GM12878 (cell line): ENCODE measurements at regions not wholly inside any gene's neighbourhood (a gene's known extent, or its start where the extent isn't known, plus 50 kb on each side); places are given as distances from the start of the nearest gene placed in this dataset.

Source experiments
- ATAC-seq: fragments of 200-7000 bp; cut with Tn5 transposase; 3 replicates; pipeline ENCODE4 v1.9.1; 2020; ENCODE audit warnings: mild to moderate bottlenecking, moderate library complexity
- BruUV-seq: library from RNA; stranded (reverse); fragments of 400-500 nt; replicated peaks from 2 replicates; lab custom pipeline; 2021; lab: Mats Ljungman, UMichigan
- CTCF ChIA-PET: fragments of 300-600 bp; sonication (Branson Sonifier 250); formaldehyde crosslinking; extraction: SDS; loops from one replicate; lab custom pipeline; 2021; ENCODE audit warnings: inconsistent platforms; lab: Yijun Ruan, JAX
- POLR2A ChIA-PET: fragments of 350-600 bp; formaldehyde crosslinking; extraction: SDS; loops from one replicate; lab custom pipeline; 2021; ENCODE audit warnings: inconsistent platforms; lab: Charles Lee
- RAD21 ChIA-PET: fragments of 300-600 bp; sonication (Branson Sonifier 250); formaldehyde crosslinking; loops from one replicate; lab custom pipeline; 2023; ENCODE audit warnings: antibody characterized with exemption; ENCODE audit not compliant: unreplicated experiment; lab: Charles Lee
- SMC1A ChIA-PET: fragments of 300-600 bp; sonication (Branson Sonifier 250); formaldehyde crosslinking; loops from one replicate; lab custom pipeline; 2023; ENCODE audit not compliant: unreplicated experiment, uncharacterized antibody; lab: Charles Lee
- DNase-seq: peaks from one replicate; pipeline ENCODE4 v3.0.0-alpha.2; 2011; ENCODE audit warnings: low read depth, low spot score
- FAIRE-seq: peaks from 3 replicates; lab custom pipeline; 2011; peaks lifted over from hg19 to GRCh38; lab: Jason Lieb, UNC
- H2AFZ ChIP-seq: 2 replicates; pipeline ENCODE4 v1.6.0; 2011; ENCODE audit warnings: low read depth, low read length, control low read depth; ENCODE audit not compliant: control insufficient read depth
- H3K27ac ChIP-seq: 2 replicates; pipeline ENCODE4 v1.5.1; 2011; ENCODE audit warnings: control low read depth; ENCODE audit not compliant: control insufficient read depth, insufficient read depth
- H3K27me3 ChIP-seq, 2 experiments: replicated peaks in 1 of 2; 2 replicates each; pipeline versions ENCODE4 v1.6.0 to v1.6.1; 2011; ENCODE audit warnings: low read length in 1 of 2; ENCODE audit not compliant: control insufficient read depth in 2 of 2, insufficient read depth in 2 of 2
- H3K36me3 ChIP-seq, 2 experiments: 2 replicates each; pipeline ENCODE4 v1.5.1; 2011; ENCODE audit warnings: low read length in 1 of 2; ENCODE audit not compliant: control insufficient read depth in 2 of 2, insufficient read depth in 2 of 2
- H3K4me1 ChIP-seq: 2 replicates; pipeline ENCODE4 v1.6.1; 2011; ENCODE audit warnings: mild to moderate bottlenecking, low read length, moderate library complexity, mixed read lengths; ENCODE audit not compliant: control insufficient read depth, insufficient read depth
- H3K4me2 ChIP-seq: 2 replicates; pipeline ENCODE4 v1.6.0; 2011; ENCODE audit warnings: control low read depth; ENCODE audit not compliant: control insufficient read depth, insufficient read depth
- H3K4me3 ChIP-seq: fragments of 200-600 bp; sonication (generic); 2 replicates; pipeline ENCODE4 v1.5.1; 2016
- H3K79me2 ChIP-seq: 2 replicates; pipeline ENCODE4 v1.6.0; 2011; ENCODE audit warnings: low read length; ENCODE audit not compliant: control insufficient read depth, insufficient read depth
- H3K9ac ChIP-seq: 2 replicates; pipeline ENCODE4 v1.8.0; 2011; ENCODE audit warnings: low read length, control low read depth, mixed read lengths; ENCODE audit not compliant: control insufficient read depth, insufficient read depth
- H3K9me3 ChIP-seq: replicated peaks from 3 replicates; pipeline ENCODE4 v1.5.1; 2011; ENCODE audit warnings: mild to moderate bottlenecking, low read length; ENCODE audit not compliant: control insufficient read depth, insufficient read depth
- H4K20me1 ChIP-seq: 2 replicates; pipeline ENCODE4 v1.6.0; 2011; ENCODE audit not compliant: control insufficient read depth, insufficient read depth
- ASH2L ChIP-seq: fragments of 300-600, 200-600 bp; sonication (generic); IDR thresholded peaks from 2 replicates; pipeline ENCODE4 v1.6.1; 2017; ENCODE audit warnings: low read depth, mild to moderate bottlenecking, borderline replicate concordance
- CBX3 ChIP-seq: fragments of 200-600 bp; sonication (generic); IDR thresholded peaks from 2 replicates; pipeline ENCODE4 v1.6.1; 2016; ENCODE audit warnings: low read depth, borderline replicate concordance
- CREB1 ChIP-seq: IDR thresholded peaks from 2 replicates; pipeline ENCODE4 v1.6.1; 2012; ENCODE audit warnings: low read depth, mild to moderate bottlenecking, inconsistent platforms
- HDAC6 ChIP-seq: fragments of 200-600 bp; sonication (generic); IDR thresholded peaks from one replicate; pipeline ENCODE4 v1.8.0; 2017; ENCODE audit warnings: antibody characterized with exemption; ENCODE audit not compliant: unreplicated experiment
- KAT2A ChIP-seq: conservative IDR thresholded peaks from 2 replicates; pipeline ENCODE4 v1.6.1; 2011; ENCODE audit warnings: low read depth, low read length; ENCODE audit not compliant: control insufficient read depth
- NFYB ChIP-seq: IDR thresholded peaks from 2 replicates; pipeline ENCODE4 v1.6.1; 2011; ENCODE audit warnings: low read depth, mild to moderate bottlenecking, low read length, improper control_type of control experiment, moderate library complexity; ENCODE audit not compliant: insufficient read depth
- NR2C2 ChIP-seq: IDR thresholded peaks from 2 replicates; pipeline ENCODE4 v1.6.1; 2011; ENCODE audit warnings: borderline replicate concordance, low read depth; ENCODE audit not compliant: control insufficient read depth, insufficient read length
- RBBP5 ChIP-seq: fragments of 200-600 bp; sonication (generic); conservative IDR thresholded peaks from 2 replicates; pipeline ENCODE4 v1.6.1; 2016
- SIX5 ChIP-seq: IDR thresholded peaks from 2 replicates; pipeline ENCODE4 v1.6.1; 2011; ENCODE audit warnings: mild to moderate bottlenecking, low read depth, low read length, moderate library complexity; ENCODE audit not compliant: severe bottlenecking
- SREBF2 ChIP-seq: IDR thresholded peaks from 2 replicates; pipeline ENCODE4 v1.6.1; 2012; ENCODE audit warnings: mild to moderate bottlenecking, low read length
- SUZ12 ChIP-seq: fragments of 200-600 bp; sonication (generic); IDR thresholded peaks from one replicate; pipeline ENCODE4 v1.6.1; 2018; ENCODE audit warnings: antibody characterized with exemption, mild to moderate bottlenecking; ENCODE audit not compliant: unreplicated experiment
- TCF12 ChIP-seq: IDR thresholded peaks from 2 replicates; pipeline ENCODE4 v1.6.1; 2011; ENCODE audit warnings: low read depth, mild to moderate bottlenecking, low read length
- TCF7 ChIP-seq: IDR thresholded peaks from 2 replicates; pipeline ENCODE4 v1.6.1; 2014; ENCODE audit warnings: antibody characterized with exemption, borderline replicate concordance
- ZNF274 ChIP-seq: IDR thresholded peaks from one replicate; pipeline ENCODE4 v1.8.0; 2011; ENCODE audit not compliant: insufficient read length, insufficient read depth
- ZNF687 ChIP-seq: fragments of 450-650 bp; IDR thresholded peaks from 2 replicates; pipeline ENCODE4 v1.6.1; 2017; ENCODE audit warnings: mild to moderate bottlenecking, moderate library complexity
- WGBS: methylation state at CpG from one replicate; pipeline ENCODE4 v1.1.6; 2016; ENCODE audit warnings: low lambda C conversion rate; ENCODE audit not compliant: insufficient replicate concordance, insufficient coverage; ENCODE audit errors: missing lambda C conversion rate; 5-methylcytosine and 5-hydroxymethylcytosine counted together
- in situ Hi-C: fragments of 300-500 bp; cut with MboI; formaldehyde crosslinking; loops from 9 replicates; pipeline ENCODE4 v1.14.3; 2018; ENCODE audit warnings: mixed read lengths
- intact Hi-C: fragments of 100-400 bp; cut with micrococcal nuclease; formaldehyde crosslinking; loops from one replicate; pipeline ENCODE4 v1.14.2; 2022; ENCODE audit not compliant: unreplicated experiment

GRCh38 chr11:112770033-112770432 is 191.2 kb upstream of the NCAM1 start:
- H3K4me3 ChIP-seq, result no peak overlapping the region
- SMC1A ChIA-PET, result no interaction called here
- no peak for FAIRE-seq
- no peaks in the 10 kb centered on the region; the same call in 2 of the 3 replicates for H3K9me3 ChIP-seq
- 39% methylated on average over 5 of the region's 5 CpGs for WGBS
- POLR2A ChIA-PET, result no interaction called here
- RAD21 ChIA-PET, result no interaction called here
- no peaks in the 10 kb centered on the region for H3K4me1 ChIP-seq
- intact Hi-C loops (no loop called here), in situ Hi-C loops (no loop called here)
- ATAC-seq, result no peak
- DNase-seq, result no peak
- H3K9ac ChIP-seq, result no peak overlapping the region
- peaks cover 0 to 2% of the 10 kb centered on the region in 2 experiments; a peak in 2 of 4 replicates for H3K27me3 ChIP-seq
- no peak for TF ChIP-seq RBBP5
- TF ChIP-seq HDAC6, result no peak
- no peak for TF ChIP-seq TCF7
- no peak for TF ChIP-seq SUZ12
- no peak for TF ChIP-seq ASH2L
- TF ChIP-seq CREB1, result no peak
- no peak for TF ChIP-seq SIX5
- TF ChIP-seq CBX3, result no peak
- TF ChIP-seq TCF12, result no peak
- TF ChIP-seq KAT2A, result no peak
- H4K20me1 ChIP-seq, result no peaks in the 10 kb centered on the region
- no peaks in the 10 kb centered on the region for H3K79me2 ChIP-seq
- BruUV-seq, result no TSS peak
- no peak overlapping the region for H3K27ac ChIP-seq
- H3K4me2 ChIP-seq, result no peak overlapping the region
- CTCF ChIA-PET, result no interaction called here
- H2AFZ ChIP-seq, result no peak overlapping the region
- H3K36me3 ChIP-seq, result no peaks in the 10 kb centered on the region

- RAD21 ChIA-PET, result no interaction called here
- Histone ChIP-seq H4K20me1 (no peaks in the 10 kb centered on the region), H2AFZ (no peak overlapping the region), H3K9me3 (no peaks in the 10 kb centered on the region; the same call in 2 of the 3 replicates), H3K4me3 (no peak overlapping the region), H3K79me2 (no peaks in the 10 kb centered on the region), H3K4me2 (no peak overlapping the region), H3K9ac (no peak overlapping the region), H3K27ac (no peak overlapping the region), H3K4me1 (no peaks in the 10 kb centered on the region), H3K27me3 (peaks cover 0 to 2% of the 10 kb centered on the region in 2 experiments; a peak in 2 of 4 replicates), H3K36me3 (no peaks in the 10 kb centered on the region)
- no peak for DNase-seq
- intact Hi-C loops, result no loop called here
- SMC1A ChIA-PET, result no interaction called here
- ATAC-seq, result no peak
- POLR2A ChIA-PET, result no interaction called here
- no TSS peak for BruUV-seq
- WGBS, result 64% methylated on average over 3 of the region's 3 CpGs
- FAIRE-seq, result no peak
- CTCF ChIA-PET, result no interaction called here
- in situ Hi-C loops, result no loop called here
- no peak for TF ChIP-seq ZNF274
- TF ChIP-seq NR2C2, result no peak
- TF ChIP-seq SREBF2, result no peak
- no peak for TF ChIP-seq KAT2A
- TF ChIP-seq NFYB, result no peak
- no peak for TF ChIP-seq ZNF687
Observed at GRCh38 chr11:112770487-112770886, 190.7 kb upstream of the NCAM1 start.
